ENCODE measurements at regions not wholly inside any gene's neighbourhood (a gene's known extent, or its start where the extent isn't known, plus 50 kb on each side); places are given as distances from the start of the nearest gene placed in this dataset.

DNA sequence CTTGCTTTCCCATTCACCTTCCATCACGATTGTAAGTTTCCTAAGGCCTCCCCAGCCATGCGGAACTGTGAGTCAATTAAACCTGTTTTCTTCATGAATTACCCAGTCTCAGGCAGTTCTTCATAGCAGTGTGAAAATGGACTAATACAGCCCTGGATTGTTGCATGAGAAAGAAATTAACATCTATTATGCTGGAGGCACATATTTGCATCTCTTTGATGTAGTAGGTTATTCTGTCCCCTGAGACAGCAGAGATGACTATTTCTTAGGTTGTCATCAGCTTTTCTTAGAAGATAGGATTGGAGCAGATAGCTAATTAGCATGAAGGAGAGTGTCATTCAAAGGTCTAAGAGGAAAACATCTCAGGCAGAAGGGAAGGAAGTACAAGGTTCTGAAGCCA, 166.2 kb downstream of the OMA1 start:
- no peak overlapping the region for H3K27ac ChIP-seq
- TF ChIP-seq ZFX (IDR thresholded peaks at IDR 0.05; ENCODE audit: borderline replicate concordance) (no peak), CTCF (IDR thresholded peaks at IDR 0.05) (no peak)

DNA sequence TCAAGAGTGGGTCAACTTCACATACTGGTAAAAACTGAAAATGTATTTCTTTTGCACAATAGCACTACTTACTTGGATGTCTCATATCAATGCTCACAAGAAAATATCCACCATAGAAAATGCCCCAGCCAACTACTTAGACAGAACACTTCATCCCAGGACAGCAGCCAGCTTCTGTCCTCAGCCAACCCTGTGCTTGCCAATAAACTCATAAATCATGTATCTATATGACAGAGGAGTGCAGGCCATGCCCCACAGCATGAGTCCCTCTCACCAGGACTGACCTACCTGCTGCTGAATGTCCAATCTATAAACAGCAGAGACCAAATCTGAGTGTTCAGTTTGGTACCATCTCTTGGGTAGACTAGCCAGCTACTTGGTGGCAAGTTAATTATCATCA, 179.3 kb downstream of the OMA1 start:
- no peak for TF ChIP-seq ZFX (IDR thresholded peaks at IDR 0.05; ENCODE audit: borderline replicate concordance)
- no peak for TF ChIP-seq CTCF (IDR thresholded peaks at IDR 0.05)
- H3K27ac ChIP-seq = no peak overlapping the region

- TF ChIP-seq ZFX (IDR thresholded peaks at IDR 0.05; ENCODE audit: borderline replicate concordance) (no peak), CTCF (IDR thresholded peaks at IDR 0.05) (no peak)
- no peak overlapping the region for H3K27ac ChIP-seq
Observed at GRCh38 chr1:58365328-58365727, 181.2 kb downstream of the OMA1 start.

- TF ChIP-seq ZFX (IDR thresholded peaks at IDR 0.05; ENCODE audit: borderline replicate concordance) (no peak), CTCF (IDR thresholded peaks at IDR 0.05) (no peak)
- no peak overlapping the region for H3K27ac ChIP-seq
Observed at GRCh38 chr1:58363585-58363984, 182.9 kb downstream of the OMA1 start.

- TF ChIP-seq ZFX (IDR thresholded peaks at IDR 0.05; ENCODE audit: borderline replicate concordance) (no peak), CTCF (IDR thresholded peaks at IDR 0.05) (no peak)
- no peak overlapping the region for H3K27ac ChIP-seq
Observed at GRCh38 chr1:58361134-58361533, 185.4 kb downstream of the OMA1 start.

GRCh38 chr1:58358346-58358745, 188.2 kb downstream of the OMA1 start:
- TF ChIP-seq CTCF (IDR thresholded peaks at IDR 0.05) = no peak
- no peak for TF ChIP-seq ZFX (IDR thresholded peaks at IDR 0.05; ENCODE audit: borderline replicate concordance)
- no peak overlapping the region for H3K27ac ChIP-seq

DNA sequence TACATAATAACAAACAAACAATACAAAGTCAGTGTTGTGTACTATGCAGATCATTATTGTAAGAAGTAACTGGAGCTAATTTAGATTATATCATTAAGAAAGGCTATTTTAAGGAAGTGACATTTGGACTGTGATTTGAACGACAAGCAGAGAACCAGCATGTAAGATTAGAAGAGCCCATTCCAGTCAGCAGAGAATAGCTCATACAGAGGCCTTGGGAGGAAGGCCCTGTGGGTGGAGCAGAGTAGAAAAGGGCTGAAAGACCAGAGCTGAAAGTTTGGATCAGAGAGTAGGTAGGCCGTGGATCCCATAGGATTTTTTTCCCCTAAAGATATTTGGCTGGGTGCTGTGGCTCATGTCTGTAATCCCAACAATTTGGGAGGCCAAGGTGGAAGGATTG, 190.1 kb downstream of the OMA1 start:
- TF ChIP-seq ZFX (IDR thresholded peaks at IDR 0.05; ENCODE audit: borderline replicate concordance) (no peak), CTCF (IDR thresholded peaks at IDR 0.05) (no peak)
- H3K27ac ChIP-seq = no peak overlapping the region

Data from 22Rv1 (cell line).